GM19463 (cell line): ENCODE measurements at regions not wholly inside any gene's neighbourhood (a gene's known extent, or its start where the extent isn't known, plus 50 kb on each side); places are given as distances from the start of the nearest gene placed in this dataset.

Source experiments
- ATAC-seq: cut with Tn5 transposase; IDR thresholded peaks from one replicate; pipeline ENCODE4 v1.9.1; 2021; ENCODE audit warnings: mild to moderate bottlenecking, moderate library complexity; ENCODE audit not compliant: unreplicated experiment

- ATAC-seq, result no peak
Measured at GRCh38 chr3:44013967-44014366, 227.7 kb upstream of the TOPAZ1 start.

- ATAC-seq, result no peak
Measured at GRCh38 chr3:44015170-44015569, 226.5 kb upstream of the TOPAZ1 start.

- ATAC-seq, result no peak
Measured at GRCh38 chr3:44016818-44017217, 224.9 kb upstream of the TOPAZ1 start.

GRCh38 chr3:44018926-44019325 is 222.8 kb upstream of the TOPAZ1 start:
- no peak for ATAC-seq

GRCh38 chr3:44019736-44020135 is 221.9 kb upstream of the TOPAZ1 start:
- ATAC-seq, result no peak

- no peak for ATAC-seq
Measured at GRCh38 chr3:44020143-44020542, 221.5 kb upstream of the TOPAZ1 start.

GRCh38 chr3:44021651-44022594 is 219.8 kb upstream of the TOPAZ1 start:
- ATAC-seq, result no peak

- no peak for ATAC-seq
Measured at GRCh38 chr3:44023961-44024593, 217.6 kb upstream of the TOPAZ1 start.

GRCh38 chr3:44026220-44026865 is 215.3 kb upstream of the TOPAZ1 start:
- no peak for ATAC-seq

- ATAC-seq, result no peak
Measured at GRCh38 chr3:44029100-44029499, 212.6 kb upstream of the TOPAZ1 start.

- no peak for ATAC-seq
Measured at GRCh38 chr3:44030285-44030684, 211.4 kb upstream of the TOPAZ1 start.

- ATAC-seq, result no peak
Measured at GRCh38 chr3:44030687-44031305, 210.9 kb upstream of the TOPAZ1 start.

- ATAC-seq, result no peak
Measured at GRCh38 chr3:44031387-44032380, 210.0 kb upstream of the TOPAZ1 start.

GRCh38 chr3:44032487-44032886 is 209.2 kb upstream of the TOPAZ1 start:
- ATAC-seq, result no peak

- ATAC-seq, result no peak
Measured at GRCh38 chr3:44033123-44033522, 208.6 kb upstream of the TOPAZ1 start.

- no peak for ATAC-seq
Measured at GRCh38 chr3:44036850-44037249, 204.8 kb upstream of the TOPAZ1 start.

- no peak for ATAC-seq
Measured at GRCh38 chr3:44039006-44039405, 202.7 kb upstream of the TOPAZ1 start.

GRCh38 chr3:44041726-44042125 is 200.0 kb upstream of the TOPAZ1 start:
- ATAC-seq, result no peak

GRCh38 chr3:44042772-44043171 is 198.9 kb upstream of the TOPAZ1 start:
- no peak for ATAC-seq
